ENCODE measurements at regions not wholly inside any gene's neighbourhood (a gene's known extent, or its start where the extent isn't known, plus 50 kb on each side); places are given as distances from the start of the nearest gene placed in this dataset.

DNA sequence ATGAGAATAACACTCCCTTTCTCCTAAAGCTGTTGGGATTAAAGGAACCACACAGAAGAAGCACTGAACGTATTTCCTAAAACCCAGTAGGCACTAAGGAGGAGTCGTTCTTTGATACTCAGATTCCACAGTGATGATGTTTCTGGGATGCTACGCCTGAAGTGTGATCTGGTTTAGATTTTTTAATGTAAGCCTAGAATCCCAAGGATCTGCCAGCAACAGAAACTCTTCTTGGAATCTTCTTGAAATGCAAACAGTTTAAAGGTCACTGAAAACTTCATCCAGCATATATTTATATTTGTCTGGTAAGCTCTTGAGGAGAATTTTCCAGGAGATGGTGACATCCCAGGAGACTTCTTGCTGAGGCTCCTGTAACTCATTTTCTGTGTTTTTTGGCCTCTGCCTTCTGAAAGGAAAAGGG lies 247.6 kb upstream of the TRIB2 start:
- no peak for TF ChIP-seq POLR2A (IDR thresholded peaks at IDR 0.05; ENCODE audit: low read depth, low read length)
- TF ChIP-seq TAF1 (IDR thresholded peaks at IDR 0.05; ENCODE audit: borderline replicate concordance, low read depth, low read length): no peak
- TF ChIP-seq POLR2AphosphoS5 (IDR thresholded peaks at IDR 0.05; ENCODE audit: low read depth, low read length): no peak
